Lower leg skin (tissue), 3 donors: ENCODE measurements at regions not wholly inside any gene's neighbourhood (a gene's known extent, or its start where the extent isn't known, plus 50 kb on each side); places are given as distances from the start of the nearest gene placed in this dataset.

Source experiments
- POLR2A ChIP-seq, 2 donors: fragments of 450-650 bp; IDR thresholded peaks; one replicate each; pipeline ENCODE4 v1.6.1; 2016 to 2017; ENCODE audit warnings: antibody characterized with exemption in 2 of 2, mild to moderate bottlenecking in 1 of 2, moderate library complexity in 1 of 2
- TF ChIP-seq, protein P1 (sequence below), 3 donors: fragments of 450-650 bp; IDR thresholded peaks; one replicate each; pipeline ENCODE4 v1.5.1; 2016; ENCODE audit warnings: antibody characterized with exemption in 3 of 3, mild to moderate bottlenecking in 3 of 3, moderate library complexity in 2 of 3

DNA sequence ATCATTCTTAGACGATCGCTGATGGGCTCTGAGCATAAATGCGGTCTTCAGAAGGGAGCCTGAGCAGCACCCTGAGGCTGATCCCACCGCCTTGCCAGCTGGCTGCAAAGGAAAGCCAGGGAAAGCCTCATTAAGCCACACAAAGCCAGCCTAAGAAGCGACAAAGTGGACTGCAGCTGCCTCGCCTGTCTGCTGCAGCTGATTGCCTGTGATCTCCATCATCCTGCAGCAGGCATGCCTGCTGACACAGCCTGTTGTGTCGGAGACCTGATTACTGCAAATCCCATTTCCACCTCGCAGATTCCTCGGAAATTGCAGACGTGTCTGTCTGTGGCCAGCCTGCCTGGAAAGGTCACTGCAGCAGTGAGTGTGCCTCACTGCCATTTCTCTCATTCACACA lies 1087.0 kb upstream of the AUTS2 start:
- TF ChIP-seq, protein P1, sequence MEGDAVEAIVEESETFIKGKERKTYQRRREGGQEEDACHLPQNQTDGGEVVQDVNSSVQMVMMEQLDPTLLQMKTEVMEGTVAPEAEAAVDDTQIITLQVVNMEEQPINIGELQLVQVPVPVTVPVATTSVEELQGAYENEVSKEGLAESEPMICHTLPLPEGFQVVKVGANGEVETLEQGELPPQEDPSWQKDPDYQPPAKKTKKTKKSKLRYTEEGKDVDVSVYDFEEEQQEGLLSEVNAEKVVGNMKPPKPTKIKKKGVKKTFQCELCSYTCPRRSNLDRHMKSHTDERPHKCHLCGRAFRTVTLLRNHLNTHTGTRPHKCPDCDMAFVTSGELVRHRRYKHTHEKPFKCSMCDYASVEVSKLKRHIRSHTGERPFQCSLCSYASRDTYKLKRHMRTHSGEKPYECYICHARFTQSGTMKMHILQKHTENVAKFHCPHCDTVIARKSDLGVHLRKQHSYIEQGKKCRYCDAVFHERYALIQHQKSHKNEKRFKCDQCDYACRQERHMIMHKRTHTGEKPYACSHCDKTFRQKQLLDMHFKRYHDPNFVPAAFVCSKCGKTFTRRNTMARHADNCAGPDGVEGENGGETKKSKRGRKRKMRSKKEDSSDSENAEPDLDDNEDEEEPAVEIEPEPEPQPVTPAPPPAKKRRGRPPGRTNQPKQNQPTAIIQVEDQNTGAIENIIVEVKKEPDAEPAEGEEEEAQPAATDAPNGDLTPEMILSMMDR (IDR thresholded peaks at IDR 0.05): no peak
- TF ChIP-seq POLR2A (IDR thresholded peaks at IDR 0.05): no peak
